ENCODE measurements at regions not wholly inside any gene's neighbourhood (a gene's known extent, or its start where the extent isn't known, plus 50 kb on each side); places are given as distances from the start of the nearest gene placed in this dataset.
"Not testable (repeated sequence)": the region's sequence is repeated elsewhere in the genome, so short reads cannot be mapped to it uniquely, and the experiment has no call there.

DNA sequence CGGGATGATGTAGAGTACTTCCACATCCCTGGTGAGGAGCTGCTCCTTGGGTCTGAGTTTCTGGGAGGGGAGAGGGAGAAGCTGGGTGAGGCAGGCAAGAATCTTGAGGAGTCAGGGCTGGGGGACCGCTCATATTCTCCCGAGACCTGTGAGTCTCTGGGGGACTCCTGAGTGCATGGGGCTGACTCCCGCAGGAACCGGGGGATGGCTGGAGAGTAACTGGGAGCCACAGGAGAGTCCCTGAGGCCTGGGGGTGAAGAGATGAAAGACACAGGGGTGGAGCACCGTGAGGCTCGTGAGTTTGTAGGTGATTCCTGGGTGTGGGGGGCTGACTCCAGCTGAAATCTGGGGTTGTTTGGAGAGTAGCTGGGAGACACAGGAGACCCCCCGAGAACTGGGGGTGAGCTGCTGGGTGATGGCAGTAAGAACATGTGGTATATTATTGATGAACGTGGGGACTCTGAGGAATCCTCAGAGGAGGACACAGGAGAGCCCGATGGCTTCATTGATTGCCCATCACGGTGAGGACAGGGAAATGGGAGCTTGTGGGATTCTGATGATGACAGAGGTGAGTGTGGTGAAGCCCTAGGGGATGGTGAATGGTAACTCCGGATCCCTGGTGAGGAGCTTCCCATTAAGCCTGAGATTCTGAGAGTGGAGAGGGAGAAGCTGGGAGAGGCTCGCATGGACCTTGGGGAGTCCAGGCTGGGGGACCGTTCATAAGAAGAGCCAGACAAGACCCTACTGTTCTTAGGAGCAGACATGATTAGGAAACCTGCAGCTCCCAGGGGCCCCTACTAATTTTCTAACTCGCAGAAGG, 301.1 kb downstream of the CWH43 start:
- TF ChIP-seq, protein P1, sequence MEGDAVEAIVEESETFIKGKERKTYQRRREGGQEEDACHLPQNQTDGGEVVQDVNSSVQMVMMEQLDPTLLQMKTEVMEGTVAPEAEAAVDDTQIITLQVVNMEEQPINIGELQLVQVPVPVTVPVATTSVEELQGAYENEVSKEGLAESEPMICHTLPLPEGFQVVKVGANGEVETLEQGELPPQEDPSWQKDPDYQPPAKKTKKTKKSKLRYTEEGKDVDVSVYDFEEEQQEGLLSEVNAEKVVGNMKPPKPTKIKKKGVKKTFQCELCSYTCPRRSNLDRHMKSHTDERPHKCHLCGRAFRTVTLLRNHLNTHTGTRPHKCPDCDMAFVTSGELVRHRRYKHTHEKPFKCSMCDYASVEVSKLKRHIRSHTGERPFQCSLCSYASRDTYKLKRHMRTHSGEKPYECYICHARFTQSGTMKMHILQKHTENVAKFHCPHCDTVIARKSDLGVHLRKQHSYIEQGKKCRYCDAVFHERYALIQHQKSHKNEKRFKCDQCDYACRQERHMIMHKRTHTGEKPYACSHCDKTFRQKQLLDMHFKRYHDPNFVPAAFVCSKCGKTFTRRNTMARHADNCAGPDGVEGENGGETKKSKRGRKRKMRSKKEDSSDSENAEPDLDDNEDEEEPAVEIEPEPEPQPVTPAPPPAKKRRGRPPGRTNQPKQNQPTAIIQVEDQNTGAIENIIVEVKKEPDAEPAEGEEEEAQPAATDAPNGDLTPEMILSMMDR (IDR thresholded peaks at IDR 0.05; ENCODE audit: poor library complexity, severe bottlenecking): not testable (repeated sequence)
- not testable (repeated sequence) for TF ChIP-seq POLR2AphosphoS5 (IDR thresholded peaks at IDR 0.05); EZH2 (IDR thresholded peaks at IDR 0.05; ENCODE audit: borderline replicate concordance, insufficient read depth, low read length, poor library complexity, severe bottlenecking)

All from neural cell (in vitro differentiated cells).